ENCODE measurements at regions not wholly inside any gene's neighbourhood (a gene's known extent, or its start where the extent isn't known, plus 50 kb on each side); places are given as distances from the start of the nearest gene placed in this dataset.

DNA sequence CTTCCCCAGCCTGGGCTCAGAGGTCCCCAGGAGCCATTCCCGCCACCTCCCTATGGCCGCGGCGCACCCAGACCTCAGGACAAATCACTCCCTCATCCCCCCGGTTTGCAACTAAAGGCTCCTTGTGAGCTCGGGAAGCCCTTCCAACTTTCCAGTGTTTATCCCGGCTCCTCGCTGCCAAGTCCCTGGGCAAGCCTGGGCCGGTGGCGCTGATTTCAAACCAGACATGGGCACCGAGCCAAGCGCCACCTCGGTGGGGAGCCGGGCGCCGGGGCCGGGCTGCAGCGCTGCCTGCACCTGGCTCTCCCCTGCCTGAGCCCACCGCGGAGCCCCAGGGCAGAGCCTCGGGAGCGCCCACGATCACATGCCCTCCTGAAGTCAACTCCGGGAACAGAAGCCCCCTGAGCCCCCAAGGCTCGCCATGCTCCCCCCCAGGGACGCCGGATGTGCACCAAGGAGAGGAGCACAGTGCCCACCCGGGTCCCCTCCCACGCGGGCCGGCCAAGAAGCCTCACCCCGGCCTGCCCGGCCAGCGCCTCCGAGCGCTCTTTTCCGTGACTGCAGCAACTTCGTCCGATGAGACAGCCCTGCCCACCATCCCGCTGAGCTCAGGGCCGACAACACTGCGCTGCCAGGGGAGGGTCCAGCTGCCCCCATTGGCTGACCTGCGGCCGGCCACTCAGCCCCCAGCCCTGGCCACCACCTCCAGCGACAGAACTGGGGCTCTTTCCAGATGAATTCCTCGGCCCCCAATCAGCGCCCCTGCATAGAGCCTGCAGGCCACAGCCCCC, 50.0 kb downstream of the NCOR2 start:
- no peak for DNase-seq

DNA sequence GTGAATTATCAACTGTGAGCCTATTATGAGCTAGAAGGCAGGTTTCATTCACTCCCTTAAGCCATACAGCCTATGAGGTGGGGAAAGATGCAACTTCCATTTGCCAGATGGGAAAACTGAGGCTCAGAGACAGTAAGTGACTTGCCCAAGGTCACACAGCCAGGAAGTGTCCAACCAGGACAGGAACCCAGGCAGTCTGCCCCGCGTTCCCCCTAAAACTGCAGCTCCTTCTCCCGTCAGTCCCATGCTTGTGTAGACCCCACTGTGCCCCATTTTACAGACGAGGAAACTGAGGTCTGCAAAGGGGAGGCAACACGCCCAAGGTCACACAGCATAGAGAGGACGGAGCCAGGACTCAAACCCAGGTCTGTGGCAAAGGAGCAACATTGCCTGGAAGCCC, 50.6 kb downstream of the NCOR2 start:
- DNase-seq: no peak

GRCh38 chr12:124515981-124516380, 51.4 kb downstream of the NCOR2 start:
- no peak for DNase-seq

DNA sequence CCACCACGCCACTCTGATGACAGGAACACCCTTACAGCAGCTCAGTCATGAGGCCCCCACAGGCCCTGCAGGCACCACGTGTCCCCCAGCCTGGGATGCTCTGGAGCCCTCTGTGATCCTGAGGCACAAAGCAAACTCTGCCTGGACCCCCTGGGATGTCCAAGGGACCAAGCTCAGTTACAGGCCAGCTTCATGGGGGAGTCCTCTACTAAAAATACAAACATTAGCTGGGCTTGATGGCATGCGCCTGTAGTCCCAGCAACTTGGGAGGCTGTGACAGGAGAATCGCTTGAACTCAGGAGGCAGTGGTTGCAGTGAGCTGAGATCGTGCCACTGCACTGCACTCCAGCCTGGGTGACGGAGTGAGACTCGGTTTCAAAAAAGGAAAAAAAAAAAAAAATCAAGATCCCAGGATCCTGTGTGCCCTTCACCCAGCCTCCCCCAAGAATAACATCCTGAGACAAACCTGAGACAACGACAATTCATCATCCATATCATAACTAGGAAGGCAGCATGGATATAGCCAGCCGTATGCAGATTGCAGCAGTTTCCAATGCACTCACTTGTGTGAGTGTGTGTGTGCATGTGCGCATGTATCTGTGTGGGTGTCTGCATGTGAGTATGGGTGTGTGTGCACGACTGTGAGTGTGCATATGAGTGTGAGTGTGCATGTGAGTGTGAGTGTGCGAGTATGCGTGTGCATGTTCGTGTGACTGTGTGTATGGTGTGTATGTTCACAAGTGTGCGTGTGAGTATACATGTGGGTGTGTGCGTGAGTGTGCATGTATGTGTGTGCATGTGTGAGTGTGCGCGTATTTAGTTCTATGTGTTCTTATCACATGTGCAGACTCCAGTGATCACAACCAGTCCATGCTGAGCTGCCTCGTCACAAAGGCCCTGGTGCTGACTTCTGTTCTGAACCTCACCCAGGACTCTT, 52.1 kb downstream of the NCOR2 start:
- DNase-seq: no peak

DNA sequence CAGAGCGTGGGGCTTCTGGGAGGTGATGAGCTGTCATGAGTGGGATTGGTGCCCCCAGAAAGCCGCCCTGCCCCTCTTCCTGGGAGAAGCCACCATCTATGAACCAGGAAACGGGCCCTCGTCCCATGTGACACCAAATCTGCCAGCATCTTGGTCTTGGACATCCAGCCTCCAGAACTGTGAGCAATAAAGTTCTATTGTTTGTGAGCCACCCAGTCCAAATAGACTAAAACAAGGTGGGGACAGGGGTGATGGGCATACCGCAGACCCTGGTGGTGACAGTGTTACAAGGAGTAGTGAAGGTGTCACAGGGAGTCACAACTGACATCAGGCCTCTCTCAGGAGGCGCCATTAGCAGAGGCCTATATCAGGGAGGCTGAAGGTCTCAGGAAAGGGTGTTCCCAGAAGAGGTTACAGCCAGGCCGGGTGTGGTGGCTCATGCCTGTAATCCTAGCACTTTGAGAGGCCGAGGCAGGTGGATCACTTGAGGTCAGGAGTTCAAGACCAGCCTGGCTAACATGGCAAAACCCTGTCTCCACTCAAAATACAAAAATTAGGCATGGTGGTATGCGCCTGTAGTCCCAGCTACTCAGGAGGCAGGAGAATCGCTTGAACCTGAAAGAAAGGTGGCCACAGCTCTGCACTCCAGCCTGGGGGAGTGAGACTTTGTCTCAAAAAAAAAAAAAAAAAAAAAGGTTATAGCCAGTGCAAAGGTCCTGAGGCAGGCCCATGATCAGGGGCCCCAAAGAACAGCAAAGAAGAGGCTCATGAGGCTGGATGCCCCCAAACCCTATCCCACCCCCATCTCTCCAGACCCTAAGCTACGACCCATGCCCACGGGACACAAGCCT, 53.0 kb downstream of the NCOR2 start:
- no peak for DNase-seq

- no peak for DNase-seq
Measured at GRCh38 chr12:124513297-124513867, 54.0 kb downstream of the NCOR2 start.

GRCh38 chr12:124512667-124513296, 54.6 kb downstream of the NCOR2 start:
- DNase-seq: no peak

GRCh38 chr12:124511259-124511985, 56.0 kb downstream of the NCOR2 start:
- no peak for DNase-seq

GRCh38 chr12:124510301-124510970, 57.0 kb downstream of the NCOR2 start:
- no peak for DNase-seq

GRCh38 chr12:124509676-124510300, 57.6 kb downstream of the NCOR2 start:
- no peak for DNase-seq

GRCh38 chr12:124509300-124509675, 58.1 kb downstream of the NCOR2 start:
- no peak for DNase-seq

- no peak for DNase-seq
Measured at GRCh38 chr12:124508381-124509079, 58.9 kb downstream of the NCOR2 start.

DNA sequence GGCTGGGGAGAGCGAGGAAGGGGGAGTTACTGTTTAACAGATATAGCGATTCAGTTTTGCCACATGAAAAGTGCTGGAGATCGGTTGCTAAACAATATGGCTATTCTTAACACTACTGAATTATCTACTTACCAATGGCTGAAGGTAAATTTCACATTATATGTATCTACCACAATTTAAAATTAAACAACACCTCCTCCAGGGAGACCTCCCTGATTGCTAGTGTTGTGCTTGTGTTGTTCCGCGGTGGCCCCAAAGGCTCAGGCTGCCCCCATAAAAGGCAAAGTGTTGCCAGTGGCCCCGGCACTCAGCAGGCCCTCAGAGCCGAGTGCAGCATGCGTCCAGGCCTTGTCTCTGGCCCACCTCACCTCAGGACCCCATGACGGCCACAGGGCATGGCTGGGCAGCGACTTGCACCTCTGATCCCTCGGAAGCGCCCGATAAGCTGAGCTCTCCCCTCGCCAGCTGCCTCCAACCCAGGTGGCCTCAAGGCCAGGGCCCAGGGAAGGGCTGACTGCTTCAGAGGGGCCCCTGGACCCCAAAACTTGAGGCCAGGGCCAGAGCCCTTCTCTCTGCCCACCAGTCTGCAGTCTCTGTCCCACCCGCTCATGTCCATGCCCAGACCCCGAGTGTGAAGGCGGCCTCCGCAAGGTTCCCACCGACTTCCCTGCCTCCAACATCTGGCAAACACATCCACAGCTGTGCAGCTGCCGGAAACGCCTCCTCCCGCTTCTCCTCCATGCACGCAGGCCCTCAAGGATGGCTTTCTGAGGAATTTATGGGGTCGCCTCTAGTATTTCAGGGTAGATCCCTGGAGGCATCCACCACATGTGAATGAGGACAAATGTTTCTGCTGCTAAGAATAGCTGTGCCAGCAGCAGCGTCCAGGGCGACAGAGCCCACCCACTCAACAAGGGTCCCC, 60.0 kb downstream of the NCOR2 start:
- no peak for DNase-seq

DNA sequence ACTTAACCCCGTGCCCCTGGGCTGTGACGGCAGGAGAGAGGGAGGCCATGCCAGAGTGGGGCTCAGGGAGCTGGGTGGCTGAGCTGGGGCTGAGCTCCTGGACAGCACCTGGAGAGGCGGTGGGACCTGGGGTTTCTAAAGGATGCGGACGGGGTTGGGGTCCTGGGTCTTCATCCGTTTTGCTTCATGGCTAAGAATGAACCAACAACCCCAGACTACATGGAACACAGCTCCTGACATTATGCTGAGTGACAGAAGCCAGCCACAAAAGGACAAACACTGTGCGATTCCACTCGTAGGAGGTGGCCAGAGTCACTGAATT, 60.6 kb downstream of the NCOR2 start:
- DNase-seq: no peak

DNA sequence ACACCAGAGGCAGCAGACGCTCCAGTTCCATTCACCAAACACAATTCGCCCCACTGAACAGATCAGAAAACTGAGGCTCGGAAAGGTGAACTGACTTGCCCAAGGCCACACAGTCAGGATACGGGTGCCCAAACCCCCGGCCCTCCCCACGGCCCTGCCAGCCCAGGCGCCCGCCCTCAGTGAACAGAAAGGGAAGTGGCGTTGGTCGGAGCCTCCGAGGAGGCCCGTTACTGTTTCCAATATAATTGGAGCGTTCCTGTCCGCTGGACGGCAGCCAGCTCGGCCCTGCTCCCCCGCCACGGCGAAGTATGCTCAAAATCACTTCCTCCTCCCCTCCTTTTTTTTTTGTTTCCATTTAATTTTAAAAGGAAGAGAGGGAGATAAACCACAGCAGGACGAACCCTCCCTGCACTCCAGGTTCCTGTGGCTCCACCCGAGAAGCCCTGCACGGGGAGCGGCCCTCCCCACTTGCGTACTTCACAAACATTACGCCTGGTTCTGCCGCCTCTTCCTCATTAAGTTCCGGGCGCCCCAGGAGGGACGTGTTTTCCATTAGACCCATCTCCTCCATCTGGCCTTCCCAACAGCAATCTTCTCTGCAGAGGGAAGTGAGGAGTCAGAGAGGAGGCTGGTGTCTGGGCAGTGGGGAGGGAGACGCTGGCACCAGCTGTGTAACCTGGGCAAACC, 61.1 kb downstream of the NCOR2 start:
- DNase-seq: no peak

DNA sequence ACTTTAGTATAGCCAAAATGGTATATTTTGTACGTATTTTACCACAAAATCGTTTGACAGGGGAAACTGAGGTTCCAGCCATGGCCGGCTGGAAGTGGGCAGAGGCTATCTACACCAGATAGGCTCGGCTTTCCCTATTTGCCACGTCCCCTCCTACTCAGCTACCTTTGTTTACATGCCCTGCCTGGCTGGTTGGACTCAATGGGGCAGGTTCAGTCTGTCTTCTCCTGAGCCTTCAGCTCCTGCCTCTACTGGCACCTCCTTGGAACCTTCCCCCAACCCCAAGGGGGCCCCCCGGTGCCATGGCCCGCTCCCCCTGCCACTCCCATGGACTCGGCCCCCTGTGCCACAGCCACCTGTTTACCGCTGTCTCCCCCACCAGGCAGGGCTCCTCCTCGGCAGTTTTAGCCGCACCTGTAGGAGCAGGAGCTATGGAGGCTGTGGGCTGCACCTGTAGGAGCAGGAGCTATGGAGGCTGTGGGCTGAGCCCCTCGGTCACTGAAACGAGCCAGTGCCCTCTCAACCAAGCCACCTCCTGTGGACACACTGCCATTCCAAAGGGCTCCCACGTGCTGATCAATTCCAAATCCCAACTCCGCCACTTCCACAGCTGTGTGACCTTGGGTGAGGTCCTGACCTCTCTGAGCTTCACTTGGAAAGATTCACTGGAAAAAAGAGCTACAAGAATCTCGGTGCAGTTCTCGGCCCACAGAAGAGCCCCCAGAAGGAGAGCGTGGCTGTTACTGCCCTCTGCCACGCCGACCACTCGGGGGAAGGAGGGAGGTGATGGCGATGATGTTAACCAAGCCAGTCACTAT, 62.2 kb downstream of the NCOR2 start:
- DNase-seq: no peak

GRCh38 chr12:124504273-124505000, 63.0 kb downstream of the NCOR2 start:
- no peak for DNase-seq

Data from activated CD4-positive, alpha-beta T cell treated with anti-CD3 and anti-CD28 coated beads, Interleukin-2, amount 50 U/mL, for 4 hours (primary cell).